ENCODE measurements at regions not wholly inside any gene's neighbourhood (a gene's known extent, or its start where the extent isn't known, plus 50 kb on each side); places are given as distances from the start of the nearest gene placed in this dataset.

GRCh38 chr4:154064244-154064643 is 275.4 kb upstream of the SFRP2 start:
- no peaks in the 10 kb centered on the region for H3K4me1 ChIP-seq (ENCODE audit: control insufficient read depth in 5 of 5, insufficient read depth in 5 of 5, low read length in 5 of 5)
- no peak overlapping the region for H3K9ac ChIP-seq (ENCODE audit: insufficient read depth in 1 of 2, low read length in 2 of 2)
- 58 to 67% methylated on average over 1 of the region's 1 CpG for WGBS, 2 donors
- H3K27me3 ChIP-seq (ENCODE audit: control insufficient read depth in 3 of 3, insufficient read depth in 3 of 3, low read length in 2 of 3): no peaks in the 10 kb centered on the region
- H3K9me3 ChIP-seq (ENCODE audit: control insufficient read depth in 4 of 4, insufficient read depth in 3 of 4, low read length in 3 of 4): peaks cover 0 to 22% (median 8%) of the 10 kb centered on the region in 4 donors
- no peak for DNase-seq
- ATAC-seq (ENCODE audit: insufficient read depth, low FRiP score): no peak
- no peaks in the 10 kb centered on the region for H3K36me3 ChIP-seq (ENCODE audit: control insufficient read depth in 4 of 4, insufficient read depth in 4 of 4, low read length in 4 of 4)
- H3K27ac ChIP-seq (ENCODE audit: low read depth in 1 of 2, low read length in 1 of 2): no peak overlapping the region
- no peak for TF ChIP-seq CTCF (IDR thresholded peaks at IDR 0.05; ENCODE audit: control extremely low read depth, extremely low read depth)
- H3K4me3 ChIP-seq: no peak overlapping the region

- no peak overlapping the region for H3K9ac ChIP-seq (ENCODE audit: insufficient read depth in 1 of 2, low read length in 2 of 2)
- peak; percentile 4 to 47 (median 17) for DNase-seq
- H3K27ac ChIP-seq (ENCODE audit: low read depth in 1 of 2, low read length in 1 of 2): no peak overlapping the region
- no peak for ATAC-seq (ENCODE audit: insufficient read depth, low FRiP score)
- no peaks in the 10 kb centered on the region for H3K27me3 ChIP-seq (ENCODE audit: control insufficient read depth in 3 of 3, insufficient read depth in 3 of 3, low read length in 2 of 3)
- 62 to 66% methylated on average over 6 of the region's 6 CpGs for WGBS, 2 donors
- no peaks in the 10 kb centered on the region for H3K36me3 ChIP-seq (ENCODE audit: control insufficient read depth in 4 of 4, insufficient read depth in 4 of 4, low read length in 4 of 4)
- peaks cover 0 to 13% (median 4%) of the 10 kb centered on the region in 4 donors for H3K9me3 ChIP-seq (ENCODE audit: control insufficient read depth in 4 of 4, insufficient read depth in 3 of 4, low read length in 3 of 4)
- no peak overlapping the region for H3K4me3 ChIP-seq
- no peaks in the 10 kb centered on the region for H3K4me1 ChIP-seq (ENCODE audit: control insufficient read depth in 5 of 5, insufficient read depth in 5 of 5, low read length in 5 of 5)
- no peak for TF ChIP-seq CTCF (IDR thresholded peaks at IDR 0.05; ENCODE audit: control extremely low read depth, extremely low read depth)
Observed at GRCh38 chr4:154049457-154050181, 260.7 kb upstream of the SFRP2 start.

- no peak overlapping the region for H3K4me3 ChIP-seq
- no peak overlapping the region for H3K27ac ChIP-seq (ENCODE audit: low read depth in 1 of 2, low read length in 1 of 2)
- H3K4me1 ChIP-seq (ENCODE audit: control insufficient read depth in 5 of 5, insufficient read depth in 5 of 5, low read length in 5 of 5): no peaks in the 10 kb centered on the region
- TF ChIP-seq CTCF (IDR thresholded peaks at IDR 0.05; ENCODE audit: control extremely low read depth, extremely low read depth): no peak
- DNase-seq (no peak), ATAC-seq (ENCODE audit: insufficient read depth, low FRiP score) (no peak)
- H3K36me3 ChIP-seq (ENCODE audit: control insufficient read depth in 4 of 4, insufficient read depth in 4 of 4, low read length in 4 of 4): no peaks in the 10 kb centered on the region
- H3K9me3 ChIP-seq (ENCODE audit: control insufficient read depth in 4 of 4, insufficient read depth in 3 of 4, low read length in 3 of 4): peaks cover 0 to 3% (median 1%) of the 10 kb centered on the region in 4 donors
- WGBS, 2 donors: 82 to 89% methylated on average over 1 of the region's 1 CpG
- H3K27me3 ChIP-seq (ENCODE audit: control insufficient read depth in 3 of 3, insufficient read depth in 3 of 3, low read length in 2 of 3): no peaks in the 10 kb centered on the region
- H3K9ac ChIP-seq (ENCODE audit: insufficient read depth in 1 of 2, low read length in 2 of 2): no peak overlapping the region
Observed at GRCh38 chr4:154047733-154048132, 258.9 kb upstream of the SFRP2 start.
